WTC11 (cell line): ENCODE measurements at regions not wholly inside any gene's neighbourhood (a gene's known extent, or its start where the extent isn't known, plus 50 kb on each side); places are given as distances from the start of the nearest gene placed in this dataset.

ENCODE experiments used
- ATAC-seq: fragments of 200-7000 bp; cut with Tn5 transposase; 2 replicates; pipeline ENCODE4 v1.10.0; 2021; ENCODE audit warnings: mild to moderate bottlenecking, moderate library complexity
- CTCF ChIA-PET: fragments of 300-600 bp; sonication (Branson Sonifier 250); formaldehyde crosslinking; loops from one replicate; lab custom pipeline; 2021; ENCODE audit warnings: antibody characterized with exemption; lab: Charles Lee
- POLR2A ChIA-PET: fragments of 350-600 bp; sonication (Branson Sonifier 250); formaldehyde crosslinking; loops from one replicate; lab custom pipeline; 2021; ENCODE audit warnings: antibody characterized with exemption; lab: Charles Lee
- DNase-seq: peaks from one replicate; pipeline ENCODE4 v3.0.0; 2021; ENCODE audit warnings: low spot score
- H3K27ac Mint-ChIP-seq: 2 replicates; pipeline ENCODE4 v1.8.0; 2021; ENCODE audit warnings: mixed read lengths
- H3K27me3 Mint-ChIP-seq: 2 replicates; pipeline ENCODE4 v1.8.0; 2021; ENCODE audit warnings: low read depth, mild to moderate bottlenecking, moderate library complexity, mixed read lengths
- H3K36me3 Mint-ChIP-seq: 2 replicates; pipeline ENCODE4 v1.8.0; 2021; ENCODE audit warnings: mixed read lengths
- H3K4me1 Mint-ChIP-seq: 2 replicates; pipeline ENCODE4 v1.8.0; 2022; ENCODE audit warnings: mixed read lengths
- H3K4me3 Mint-ChIP-seq: 2 replicates; pipeline ENCODE4 v1.8.0; 2021; ENCODE audit warnings: mild to moderate bottlenecking, moderate library complexity, mixed read lengths
- H3K9me3 Mint-ChIP-seq: 2 replicates; pipeline ENCODE4 v1.8.0; 2021; ENCODE audit warnings: mixed read lengths
- AFF4 ChIP-seq: sonication (generic); formaldehyde crosslinking; IDR thresholded peaks from 2 replicates; pipeline ENCODE4 v1.8.1; 2023; ENCODE audit warnings: mild to moderate bottlenecking, missing genetic modification reagents, borderline replicate concordance
- ARID4B ChIP-seq: sonication (generic); formaldehyde crosslinking; IDR thresholded peaks from 2 replicates; pipeline ENCODE4 v1.8.0; 2023; ENCODE audit warnings: missing genetic modification reagents, mild to moderate bottlenecking, borderline replicate concordance
- ATF3 ChIP-seq: sonication (generic); formaldehyde crosslinking; conservative IDR thresholded peaks from 2 replicates; pipeline ENCODE4 v1.8.1; 2022; ENCODE audit warnings: mild to moderate bottlenecking, missing genetic modification reagents
- CTCF ChIP-seq: fragments of 200-600 bp; IDR thresholded peaks from 2 replicates; pipeline ENCODE4 v1.8.0; 2022; ENCODE audit warnings: antibody characterized with exemption
- JAZF1 ChIP-seq: fragments of 250-450 bp; sonication (Bioruptor Pico); IDR thresholded peaks from 2 replicates; pipeline ENCODE4 v1.9.0; 2021; ENCODE audit warnings: moderate library complexity, mild to moderate bottlenecking, inconsistent platforms
- RELA ChIP-seq: sonication (generic); formaldehyde crosslinking; IDR thresholded peaks from 2 replicates; pipeline ENCODE4 v1.8.1; 2022; ENCODE audit warnings: missing genetic modification reagents, mild to moderate bottlenecking, borderline replicate concordance
- ZBTB21 ChIP-seq: sonication (generic); formaldehyde crosslinking; IDR thresholded peaks from 2 replicates; pipeline ENCODE4 v1.8.1; 2023; ENCODE audit warnings: mild to moderate bottlenecking, missing genetic modification reagents, borderline replicate concordance
- ZNF317 ChIP-seq: sonication (generic); formaldehyde crosslinking; IDR thresholded peaks from 2 replicates; pipeline ENCODE4 v1.8.1; 2023; ENCODE audit warnings: low read depth, mild to moderate bottlenecking, moderate library complexity, missing genetic modification reagents, borderline replicate concordance
- ZNF416 ChIP-seq: fragments of 250-450 bp; sonication (Bioruptor Pico); IDR thresholded peaks from 2 replicates; pipeline ENCODE4 v1.9.0; 2021; ENCODE audit warnings: mild to moderate bottlenecking, inconsistent platforms
- ZNF425 ChIP-seq: fragments of 250-450 bp; sonication (Bioruptor Pico); conservative IDR thresholded peaks from 2 replicates; pipeline ENCODE4 v1.9.0; 2021; ENCODE audit warnings: mild to moderate bottlenecking
- ZNF532 ChIP-seq: fragments of 250-450 bp; sonication (Bioruptor Pico); IDR thresholded peaks from 2 replicates; pipeline ENCODE4 v1.9.0; 2021; ENCODE audit warnings: mild to moderate bottlenecking, borderline replicate concordance
- ZNF671 ChIP-seq: fragments of 250-450 bp; sonication (Bioruptor Pico); IDR thresholded peaks from 2 replicates; pipeline ENCODE4 v1.8.0; 2021; ENCODE audit warnings: mild to moderate bottlenecking

GRCh38 chr4:119735165-119735651 is 106.6 kb upstream of the PDE5A start:
- Mint-ChIP-seq H3K27ac (no peak overlapping the region), H3K4me3 (no peak overlapping the region)

GRCh38 chr4:119733431-119733830 is 104.8 kb upstream of the PDE5A start:
- Mint-ChIP-seq H3K4me1 (peaks cover 18% of the 10 kb centered on the region), H3K4me3 (no peak overlapping the region), H3K9me3 (peaks cover 10% of the 10 kb centered on the region), H3K27ac (no peak overlapping the region), H3K27me3 (no peaks in the 10 kb centered on the region), H3K36me3 (peaks cover 4% of the 10 kb centered on the region; the same call in 1 of the 2 replicates)
- ChIA-PET CTCF (no interaction called here), POLR2A (no interaction called here)
- TF ChIP-seq RELA (CRISPR knock-in tag) (no peak), ZNF671 (CRISPR knock-in tag) (no peak), CTCF (no peak), ZNF425 (CRISPR knock-in tag) (no peak)
- DNase-seq (no peak), ATAC-seq (no peak)

More at GRCh38 chr4:119735165-119735651, 106.6 kb upstream of the PDE5A start:
- no peak for ATAC-seq
- no peaks in the 10 kb centered on the region for H3K27me3 Mint-ChIP-seq
- CTCF ChIA-PET = interaction anchor here (0.8 to 1.3 kb wide), 2 partner anchors 12 to 107 kb away, joined by 3 read pairs; partner anchors contain the start of gene PDE5A
- no peak for DNase-seq
- no peak for TF ChIP-seq ZNF532 (CRISPR knock-in tag)
- no peak for TF ChIP-seq ZNF317 (CRISPR knock-in tag)
- TF ChIP-seq ATF3 (CRISPR knock-in tag) = no peak
- TF ChIP-seq, all 79 proteins: peak for 0
- Mint-ChIP-seq H3K36me3 (no peaks in the 10 kb centered on the region), H3K9me3 (no peaks in the 10 kb centered on the region), H3K4me1 (peaks cover 18% of the 10 kb centered on the region)
- POLR2A ChIA-PET = no interaction called here

GRCh38 chr4:119731778-119732177 is 103.2 kb upstream of the PDE5A start:
- Mint-ChIP-seq H3K4me3 (no peak overlapping the region), H3K27ac (peak overlapping the region; percentile 44; the same call in 1 of the 2 replicates), H3K4me1 (peaks cover 18% of the 10 kb centered on the region), H3K36me3 (peaks cover 6% of the 10 kb centered on the region; the same call in 1 of the 2 replicates), H3K27me3 (no peaks in the 10 kb centered on the region), H3K9me3 (peaks cover 13% of the 10 kb centered on the region)
- CTCF ChIA-PET = no interaction called here
- ATAC-seq (no peak), DNase-seq (no peak)
- POLR2A ChIA-PET = no interaction called here
- TF ChIP-seq ARID4B (no peak), AFF4 (CRISPR knock-in tag) (no peak), JAZF1 (CRISPR knock-in tag) (no peak), ZBTB21 (CRISPR knock-in tag) (no peak), ZNF416 (no peak)
